KMS-11 (cell line): ENCODE measurements at regions not wholly inside any gene's neighbourhood (a gene's known extent, or its start where the extent isn't known, plus 50 kb on each side); places are given as distances from the start of the nearest gene placed in this dataset.
"Not testable (repeated sequence)": the region's sequence is repeated elsewhere in the genome, so short reads cannot be mapped to it uniquely, and the experiment has no call there.

Experiments used
- H2AFZ ChIP-seq: fragments of 200-600 bp; sonication (generic); 2 replicates; pipeline ENCODE4 v1.6.1; 2016; ENCODE audit warnings: antibody characterized with exemption, mixed run types, low read depth
- H3K27ac ChIP-seq: fragments of 200-600 bp; sonication (generic); 2 replicates; pipeline ENCODE4 v1.6.1; 2016; ENCODE audit warnings: mild to moderate bottlenecking, mixed run types
- H3K27me3 ChIP-seq: fragments of 200-600 bp; sonication (generic); 2 replicates; pipeline ENCODE4 v1.6.1; 2017; ENCODE audit warnings: mild to moderate bottlenecking, low read depth, mixed run types, moderate library complexity; ENCODE audit not compliant: insufficient read depth
- H3K36me3 ChIP-seq: fragments of 200-600 bp; sonication (generic); 2 replicates; pipeline ENCODE4 v1.6.1; 2017; ENCODE audit warnings: mild to moderate bottlenecking, mixed run types; ENCODE audit not compliant: insufficient read depth
- H3K4me1 ChIP-seq: fragments of 200-600 bp; sonication (generic); 2 replicates; pipeline ENCODE4 v1.6.1; 2016; ENCODE audit warnings: mild to moderate bottlenecking, low read depth, mixed run types; ENCODE audit not compliant: poor library complexity, severe bottlenecking
- H3K4me2 ChIP-seq: fragments of 200-600 bp; sonication (generic); 2 replicates; pipeline ENCODE4 v1.7.0; 2016; ENCODE audit warnings: mild to moderate bottlenecking, mixed run types
- H3K4me3 ChIP-seq: fragments of 200-600 bp; sonication (generic); IDR thresholded peaks from 2 replicates; pipeline ENCODE4 v1.6.1; 2017; ENCODE audit warnings: low read depth, low read length, mixed read lengths; ENCODE audit not compliant: insufficient read depth
- H3K79me2 ChIP-seq: fragments of 200-600 bp; sonication (generic); 2 replicates; pipeline ENCODE4 v1.6.1; 2016; ENCODE audit warnings: low read depth, mixed run types; ENCODE audit not compliant: insufficient read depth
- H3K9ac ChIP-seq: fragments of 200-600 bp; sonication (generic); 2 replicates; pipeline ENCODE4 v1.6.1; 2016; ENCODE audit warnings: mild to moderate bottlenecking, mixed run types
- H4K20me1 ChIP-seq: fragments of 200-600 bp; sonication (generic); 2 replicates; pipeline ENCODE4 v1.6.1; 2016; ENCODE audit warnings: mild to moderate bottlenecking, mixed run types; ENCODE audit not compliant: insufficient read depth
- TF ChIP-seq, protein P1 (sequence below): fragments of 200-600 bp; sonication (generic); conservative IDR thresholded peaks from 2 replicates; pipeline ENCODE4 v1.6.1; 2017; ENCODE audit warnings: low read depth, mild to moderate bottlenecking, antibody characterized with exemption, low read length, moderate library complexity, mixed read lengths

DNA sequence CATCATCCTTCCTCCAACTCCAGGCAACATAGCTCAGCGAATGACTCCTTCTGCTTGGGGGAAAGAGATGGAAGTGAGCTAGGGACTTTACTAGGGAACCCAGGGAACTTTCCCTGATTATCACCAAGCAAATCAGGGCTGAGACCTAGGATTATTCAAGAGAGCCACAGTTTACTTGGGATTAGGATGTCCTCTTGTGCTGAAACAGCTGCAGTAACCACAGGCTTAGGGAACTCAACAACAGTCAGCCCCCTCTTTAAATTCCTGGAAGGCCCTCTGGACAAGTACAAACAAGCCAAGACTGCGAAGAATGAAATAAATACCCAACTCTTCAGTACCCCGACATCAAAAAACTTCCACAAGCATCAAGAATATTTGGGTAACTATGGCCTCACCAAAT is 700.9 kb downstream of the COL12A1 start:
- H2AFZ ChIP-seq: no peak overlapping the region
- H4K20me1 ChIP-seq: no peaks in the 10 kb centered on the region
- no peaks in the 10 kb centered on the region for H3K27me3 ChIP-seq
- no peaks in the 10 kb centered on the region for H3K4me1 ChIP-seq
- H3K36me3 ChIP-seq: no peaks in the 10 kb centered on the region
- H3K79me2 ChIP-seq: no peaks in the 10 kb centered on the region
- H3K4me3 ChIP-seq: no peak overlapping the region
- no peak overlapping the region for H3K9ac ChIP-seq
- no peak overlapping the region for H3K27ac ChIP-seq
- TF ChIP-seq, protein P1, sequence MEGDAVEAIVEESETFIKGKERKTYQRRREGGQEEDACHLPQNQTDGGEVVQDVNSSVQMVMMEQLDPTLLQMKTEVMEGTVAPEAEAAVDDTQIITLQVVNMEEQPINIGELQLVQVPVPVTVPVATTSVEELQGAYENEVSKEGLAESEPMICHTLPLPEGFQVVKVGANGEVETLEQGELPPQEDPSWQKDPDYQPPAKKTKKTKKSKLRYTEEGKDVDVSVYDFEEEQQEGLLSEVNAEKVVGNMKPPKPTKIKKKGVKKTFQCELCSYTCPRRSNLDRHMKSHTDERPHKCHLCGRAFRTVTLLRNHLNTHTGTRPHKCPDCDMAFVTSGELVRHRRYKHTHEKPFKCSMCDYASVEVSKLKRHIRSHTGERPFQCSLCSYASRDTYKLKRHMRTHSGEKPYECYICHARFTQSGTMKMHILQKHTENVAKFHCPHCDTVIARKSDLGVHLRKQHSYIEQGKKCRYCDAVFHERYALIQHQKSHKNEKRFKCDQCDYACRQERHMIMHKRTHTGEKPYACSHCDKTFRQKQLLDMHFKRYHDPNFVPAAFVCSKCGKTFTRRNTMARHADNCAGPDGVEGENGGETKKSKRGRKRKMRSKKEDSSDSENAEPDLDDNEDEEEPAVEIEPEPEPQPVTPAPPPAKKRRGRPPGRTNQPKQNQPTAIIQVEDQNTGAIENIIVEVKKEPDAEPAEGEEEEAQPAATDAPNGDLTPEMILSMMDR: no peak
- H3K4me2 ChIP-seq: no peak overlapping the region

DNA sequence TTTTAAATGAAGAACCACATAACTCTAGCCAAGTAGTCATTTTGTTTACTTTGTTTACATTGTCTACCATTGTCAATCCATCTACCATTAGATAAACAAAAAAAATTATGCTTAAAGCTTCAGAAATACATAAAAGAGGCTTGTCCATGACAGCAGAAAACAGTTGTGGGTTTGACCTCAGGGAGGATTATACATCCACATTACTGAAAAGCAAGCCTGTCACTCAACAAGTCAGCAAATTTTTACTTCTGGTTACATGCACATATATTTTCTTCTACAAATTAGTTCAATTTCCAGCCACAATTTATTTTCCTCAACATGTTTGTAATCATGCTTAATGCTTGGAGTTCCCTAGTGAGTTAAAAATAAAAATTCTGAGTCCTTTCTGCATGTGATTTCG is 713.3 kb downstream of the COL12A1 start:
- no peak overlapping the region for H3K27ac ChIP-seq
- H4K20me1 ChIP-seq: no peaks in the 10 kb centered on the region
- no peak overlapping the region for H3K4me3 ChIP-seq
- H3K4me2 ChIP-seq: no peak overlapping the region
- H3K36me3 ChIP-seq: no peaks in the 10 kb centered on the region
- TF ChIP-seq, protein P1: no peak
- H3K79me2 ChIP-seq: no peaks in the 10 kb centered on the region
- no peaks in the 10 kb centered on the region for H3K27me3 ChIP-seq
- H3K9ac ChIP-seq: no peak overlapping the region
- H3K4me1 ChIP-seq: no peaks in the 10 kb centered on the region
- no peak overlapping the region for H2AFZ ChIP-seq

DNA sequence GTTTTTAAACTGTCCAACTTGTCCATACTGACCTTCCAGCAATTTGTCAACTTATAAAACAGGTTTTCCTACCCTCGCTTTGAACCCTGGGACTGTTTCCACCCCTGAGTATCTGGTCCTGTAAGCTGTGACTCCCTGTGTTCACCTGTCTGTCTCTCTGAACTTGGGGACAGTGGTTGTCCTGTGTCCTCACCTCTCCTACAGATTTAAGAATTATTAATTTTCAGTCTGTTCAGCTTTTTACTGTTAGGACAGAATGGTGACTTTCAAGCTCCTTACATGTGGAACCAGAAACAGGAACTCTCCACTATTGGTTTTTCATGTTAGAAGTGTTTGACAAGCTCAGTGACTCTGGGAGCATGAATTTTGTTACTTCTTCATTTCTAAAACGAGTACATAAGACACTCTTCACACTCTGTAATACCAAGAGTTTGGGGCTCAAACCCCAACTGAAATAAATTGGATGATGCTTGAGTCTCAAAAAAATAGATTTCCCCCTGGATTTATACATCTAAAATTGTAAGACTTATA is 713.9 kb downstream of the COL12A1 start:
- H3K79me2 ChIP-seq: no peaks in the 10 kb centered on the region
- TF ChIP-seq, protein P1: no peak
- H4K20me1 ChIP-seq: no peaks in the 10 kb centered on the region
- no peaks in the 10 kb centered on the region for H3K4me1 ChIP-seq
- H3K36me3 ChIP-seq: no peaks in the 10 kb centered on the region
- H3K4me2 ChIP-seq: no peak overlapping the region
- H3K27ac ChIP-seq: no peak overlapping the region
- no peak overlapping the region for H3K4me3 ChIP-seq
- H3K9ac ChIP-seq: no peak overlapping the region
- no peak overlapping the region for H2AFZ ChIP-seq
- H3K27me3 ChIP-seq: no peaks in the 10 kb centered on the region

DNA sequence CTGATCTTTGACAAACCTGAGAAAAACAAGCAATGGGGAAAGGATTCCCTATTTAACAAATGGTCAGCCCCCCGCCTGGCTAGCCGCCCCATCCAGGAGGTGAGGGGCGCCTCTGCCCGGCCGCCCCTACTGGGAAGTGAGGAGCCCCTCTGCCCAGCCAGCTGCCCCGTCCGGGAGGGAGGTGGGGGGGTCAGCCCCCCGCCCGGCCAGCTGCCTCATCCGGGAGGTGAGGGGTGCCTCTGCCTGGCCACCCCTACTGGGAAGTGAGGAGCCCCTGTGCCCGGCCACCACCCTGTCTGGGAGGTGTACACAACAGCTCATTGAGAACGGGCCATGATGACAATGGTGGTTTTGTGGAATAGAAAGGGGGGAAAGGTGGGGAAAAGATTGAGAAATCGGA is 717.1 kb downstream of the COL12A1 start:
- H3K4me2 ChIP-seq, H3K36me3 ChIP-seq, H2AFZ ChIP-seq, H3K4me1 ChIP-seq, H3K9ac ChIP-seq, H3K27ac ChIP-seq, H3K4me3 ChIP-seq, H4K20me1 ChIP-seq, H3K27me3 ChIP-seq, H3K79me2 ChIP-seq: not testable (repeated sequence)

DNA sequence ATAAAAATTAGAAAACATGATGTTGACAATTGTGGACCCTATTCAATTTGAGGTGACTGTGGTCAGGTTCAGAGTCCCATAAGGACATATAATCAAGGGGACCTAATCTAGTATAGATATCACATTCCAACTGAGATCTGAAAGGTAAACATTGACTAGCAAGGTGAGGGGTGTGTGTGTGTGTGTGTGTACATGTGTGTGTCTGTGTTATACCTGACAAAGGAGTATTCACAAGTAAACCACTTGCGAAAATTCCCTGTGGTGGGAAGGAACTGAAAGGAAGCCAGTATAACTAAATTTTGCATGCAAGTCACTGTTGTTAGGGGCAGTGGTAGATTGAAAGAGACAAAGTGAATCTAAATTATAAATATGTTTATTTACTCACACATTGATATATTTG is 723.7 kb downstream of the COL12A1 start:
- no peak overlapping the region for H3K27ac ChIP-seq
- no peak overlapping the region for H3K4me3 ChIP-seq
- H3K79me2 ChIP-seq: no peaks in the 10 kb centered on the region
- no peaks in the 10 kb centered on the region for H3K4me1 ChIP-seq
- H2AFZ ChIP-seq: no peak overlapping the region
- no peak overlapping the region for H3K4me2 ChIP-seq
- H3K27me3 ChIP-seq: no peaks in the 10 kb centered on the region
- H3K9ac ChIP-seq: no peak overlapping the region
- H4K20me1 ChIP-seq: no peaks in the 10 kb centered on the region
- TF ChIP-seq, protein P1: no peak
- H3K36me3 ChIP-seq: no peaks in the 10 kb centered on the region
